Erythroblast (primary cell): ENCODE measurements at regions not wholly inside any gene's neighbourhood (a gene's known extent, or its start where the extent isn't known, plus 50 kb on each side); places are given as distances from the start of the nearest gene placed in this dataset.

Experiments
- DNase-seq, 2 experiments: peaks; one replicate each; lab custom pipeline; 2025; lab: John Stamatoyannopoulos, UW
- GATA1 ChIP-seq: IDR thresholded peaks from 2 replicates; pipeline ENCODE4 v1.6.1; 2011; ENCODE audit warnings: low read depth, mild to moderate bottlenecking, control low read depth, low read length, moderate library complexity
- POLR2A ChIP-seq: IDR thresholded peaks from 2 replicates; pipeline ENCODE4 v1.6.1; 2011; ENCODE audit warnings: mild to moderate bottlenecking, low read length

DNA sequence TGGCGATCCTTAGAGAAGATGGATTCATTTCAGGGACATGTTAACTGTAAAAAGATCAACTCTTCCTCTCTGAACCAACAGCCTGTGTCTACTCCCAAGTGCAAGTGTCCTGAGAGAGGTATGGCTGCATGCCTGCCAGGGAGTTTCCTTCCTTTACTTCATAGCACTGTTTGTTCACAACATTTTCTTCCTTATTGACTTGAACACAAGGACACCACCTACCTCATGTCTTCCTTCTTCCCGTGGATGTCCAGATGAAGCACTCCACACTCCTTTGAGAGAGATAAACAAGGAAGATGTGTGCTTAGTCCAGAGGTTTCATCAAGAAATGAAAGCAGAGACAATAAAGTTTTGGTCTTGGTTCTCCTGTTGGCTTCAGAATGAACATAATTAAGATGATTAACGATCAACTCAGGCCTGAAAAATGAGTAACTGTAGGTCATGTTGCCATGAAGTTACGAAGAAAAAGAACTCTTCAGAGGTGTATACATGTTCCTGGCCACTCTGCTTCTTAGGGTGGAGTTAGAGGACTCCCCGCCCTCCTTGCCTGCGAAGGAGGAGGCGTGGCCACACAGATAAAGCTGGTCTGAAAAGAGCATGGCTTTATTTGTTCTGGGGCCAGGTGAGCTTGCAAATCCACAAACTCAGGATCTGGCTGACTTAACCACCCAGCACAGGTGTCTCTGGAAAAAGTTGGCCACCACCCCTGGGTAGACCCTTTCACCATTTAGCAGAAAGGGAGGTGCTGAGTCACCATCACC, 155.0 kb upstream of the KCTD1 start:
- no peak for DNase-seq
- no peak for TF ChIP-seq GATA1
- TF ChIP-seq POLR2A, result no peak

DNA sequence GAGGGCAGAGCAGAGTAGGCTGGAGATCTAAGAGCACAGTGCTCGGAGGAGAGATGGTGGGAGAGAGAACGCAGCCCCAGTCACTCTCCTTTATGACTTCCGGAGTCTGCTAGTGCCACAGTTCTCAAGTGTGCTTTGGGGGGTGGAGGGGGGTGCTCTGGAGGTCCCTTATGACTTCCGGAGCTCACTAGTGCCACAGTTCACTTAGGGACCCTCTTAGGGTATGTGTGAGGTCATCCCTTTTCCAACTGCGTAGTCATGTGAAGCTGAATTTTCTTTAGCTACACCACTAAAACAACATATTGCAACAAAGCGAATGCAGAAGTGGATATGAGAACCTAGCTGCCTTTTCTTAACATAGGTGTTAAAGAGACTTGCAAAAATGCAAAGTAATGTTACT, 153.7 kb upstream of the KCTD1 start:
- TF ChIP-seq POLR2A, result no peak
- TF ChIP-seq GATA1, result no peak
- DNase-seq, result no peak

- no peak for DNase-seq
- TF ChIP-seq POLR2A, result no peak
- TF ChIP-seq GATA1, result no peak
Measured at GRCh38 chr18:26700728-26701127, 152.4 kb upstream of the KCTD1 start.

DNA sequence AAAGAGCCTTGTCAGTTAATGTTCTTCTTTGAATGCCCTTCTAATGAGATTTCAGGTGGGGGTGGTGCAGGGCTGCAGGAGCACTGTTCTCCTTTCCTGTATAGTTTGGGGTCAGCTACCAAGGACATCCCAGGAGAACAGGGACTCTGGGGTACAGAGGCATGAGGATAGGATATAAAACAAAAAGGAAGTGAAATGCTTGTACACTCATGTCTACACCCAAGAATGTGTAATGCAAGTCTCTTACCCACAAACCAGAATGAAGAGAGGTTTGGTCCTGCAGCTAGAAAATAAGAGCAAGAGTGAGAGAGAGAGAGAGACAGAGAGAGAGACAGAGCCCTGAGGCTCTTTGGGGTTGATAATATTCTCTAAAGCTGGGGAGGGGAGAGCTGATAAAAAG, 151.8 kb upstream of the KCTD1 start:
- no peak for TF ChIP-seq POLR2A
- TF ChIP-seq GATA1, result no peak
- no peak for DNase-seq

DNA sequence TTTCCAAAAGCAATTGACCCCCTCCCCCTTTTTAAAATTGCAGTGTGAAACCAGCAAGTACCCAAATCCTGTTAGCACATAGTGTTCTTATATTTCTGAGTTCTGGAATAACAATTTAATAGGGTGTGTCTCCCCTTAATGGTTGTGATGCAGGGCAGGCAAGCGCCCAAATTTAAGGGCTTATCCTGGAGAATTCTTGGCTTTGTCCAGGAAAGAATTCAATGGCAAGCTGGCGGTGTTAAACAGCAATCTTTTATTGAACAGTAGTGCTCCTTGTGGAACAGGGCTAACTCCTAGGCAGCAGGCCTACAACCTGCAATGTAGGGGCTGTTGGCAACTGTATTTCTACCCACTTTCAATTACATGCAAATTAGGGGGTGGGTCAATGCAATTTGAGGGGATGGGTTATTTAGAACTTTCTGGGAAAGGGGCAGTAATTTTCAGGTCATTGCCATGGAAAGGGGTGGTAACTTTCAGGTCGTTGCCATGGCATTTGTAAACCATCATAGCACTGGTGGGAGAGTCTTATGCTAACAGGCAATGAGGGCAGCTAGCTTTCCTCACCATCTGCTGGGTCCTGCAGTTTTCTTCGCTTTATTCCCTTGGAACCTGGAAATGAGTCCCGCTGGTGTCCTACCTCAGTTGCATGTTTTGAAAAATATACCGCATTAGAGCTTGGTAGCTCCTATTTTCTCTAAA, 149.0 kb upstream of the KCTD1 start:
- no peak for TF ChIP-seq POLR2A
- TF ChIP-seq GATA1, result no peak
- DNase-seq, result no peak

DNA sequence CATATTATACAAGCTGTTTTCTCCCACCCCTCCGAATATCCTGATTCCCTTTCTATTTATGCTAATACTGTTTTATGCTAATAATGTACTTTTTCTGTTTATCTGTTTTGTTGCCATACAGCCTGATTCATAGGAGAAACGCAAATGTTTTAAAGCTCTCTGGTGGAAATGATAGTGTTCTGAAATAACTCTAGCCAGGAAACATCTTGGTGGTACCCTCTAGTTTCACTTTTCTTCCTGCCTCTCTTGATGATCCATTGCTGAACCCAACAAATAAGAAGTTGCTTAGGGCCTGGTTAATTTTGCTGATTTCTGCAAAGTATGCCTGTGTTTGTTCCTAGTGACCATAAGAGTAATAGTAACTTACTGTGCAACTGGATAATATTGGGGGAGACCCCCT, 148.4 kb upstream of the KCTD1 start:
- no peak for TF ChIP-seq POLR2A
- TF ChIP-seq GATA1, result no peak
- no peak for DNase-seq

DNA sequence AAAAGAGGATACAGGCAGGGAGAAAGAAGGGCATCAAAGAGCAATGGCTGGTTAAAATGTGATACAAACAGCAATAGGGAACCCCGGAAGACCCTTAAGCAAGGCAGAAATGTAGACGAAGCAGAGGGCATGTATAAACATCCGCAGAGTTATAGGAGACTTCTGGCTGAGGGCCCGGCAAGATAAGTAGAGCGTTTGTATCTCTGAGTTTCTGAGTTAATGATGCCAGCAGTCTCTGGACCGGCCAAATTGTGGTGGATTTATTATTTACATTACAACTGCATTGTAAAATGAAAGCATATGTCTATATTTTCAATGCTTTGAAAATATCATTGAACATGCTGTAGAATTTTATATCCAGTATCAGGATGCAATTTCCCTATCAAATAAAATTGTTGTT, 148.0 kb upstream of the KCTD1 start:
- TF ChIP-seq POLR2A, result no peak
- TF ChIP-seq GATA1, result no peak
- DNase-seq, result no peak

DNA sequence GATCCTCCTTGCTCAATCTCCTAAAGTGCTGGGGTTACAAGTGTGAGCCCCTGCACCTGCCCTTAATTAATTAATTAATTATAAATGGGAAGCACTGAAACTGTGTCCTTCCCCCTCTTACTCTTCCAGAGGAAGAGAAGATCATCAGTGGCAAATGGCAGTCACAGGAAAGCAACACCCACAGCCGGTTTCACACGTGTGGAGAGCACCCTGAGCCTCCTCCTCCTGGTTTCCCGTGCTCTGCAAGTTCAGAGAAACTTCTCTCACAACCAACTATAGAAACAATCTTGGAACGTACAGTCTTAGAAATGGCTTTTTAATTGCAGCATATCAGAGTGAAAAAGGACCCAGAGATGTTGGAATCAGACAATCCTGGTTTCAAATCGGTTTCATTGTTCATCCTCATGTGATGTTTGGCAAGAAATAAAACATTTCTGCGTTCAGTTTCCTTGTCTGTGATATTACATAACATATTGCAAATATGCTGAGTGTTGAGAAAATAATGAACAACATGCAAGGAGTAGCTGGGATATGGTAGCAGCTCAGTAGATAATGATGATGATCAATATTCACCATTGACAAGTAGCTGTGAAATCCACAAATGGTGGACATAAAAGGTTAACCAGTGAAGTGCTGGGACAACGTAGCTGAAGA, 141.0 kb upstream of the KCTD1 start:
- no peak for DNase-seq
- TF ChIP-seq GATA1, result no peak
- no peak for TF ChIP-seq POLR2A

DNA sequence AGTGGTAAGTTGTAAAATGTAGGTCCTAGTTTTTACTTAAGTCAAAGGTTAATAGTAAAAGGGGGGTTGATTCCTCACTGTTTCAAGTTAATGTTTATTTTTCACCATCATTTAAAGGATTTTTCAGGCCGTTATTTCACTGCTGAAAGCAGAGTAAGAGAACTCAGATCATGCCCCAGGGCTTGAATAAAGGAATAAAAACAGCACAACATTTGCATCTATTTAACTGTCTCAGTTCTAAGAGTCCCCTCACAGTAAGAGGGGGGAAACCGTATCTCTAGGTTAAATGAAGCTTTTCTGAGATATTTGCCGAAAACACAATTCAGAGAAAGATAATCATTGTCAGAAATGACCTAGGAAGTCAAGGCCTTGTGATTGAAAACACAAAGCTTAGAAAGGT, 138.2 kb upstream of the KCTD1 start:
- TF ChIP-seq POLR2A (no peak), GATA1 (no peak)
- DNase-seq, result no peak

GRCh38 chr18:26685438-26686157, 137.2 kb upstream of the KCTD1 start:
- no peak for DNase-seq

DNA sequence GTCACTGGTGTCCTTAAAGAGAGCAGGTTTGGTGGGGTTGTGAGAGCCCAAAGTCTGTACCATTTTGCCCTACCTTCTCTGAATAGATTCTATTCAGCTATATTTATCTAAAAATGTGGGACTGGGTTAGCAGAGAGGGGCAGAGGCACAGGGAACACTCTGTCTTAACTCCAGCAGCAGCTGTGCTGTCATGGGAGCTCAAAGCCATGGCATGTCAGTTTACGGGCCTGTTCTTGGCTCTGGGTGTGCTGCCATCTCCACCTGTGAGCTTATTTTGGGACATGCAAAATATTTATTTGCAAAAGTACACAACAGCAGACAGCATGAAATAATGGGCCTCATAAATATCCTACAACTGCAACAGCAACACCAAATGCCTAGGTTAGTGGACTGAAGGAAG, 129.6 kb upstream of the KCTD1 start:
- DNase-seq, result no peak
- TF ChIP-seq POLR2A, result no peak
- TF ChIP-seq GATA1, result no peak

More at GRCh38 chr18:26685438-26686157, 137.2 kb upstream of the KCTD1 start:
- TF ChIP-seq POLR2A, result no peak
- TF ChIP-seq GATA1, result no peak

GRCh38 chr18:26667046-26667445, 118.7 kb upstream of the KCTD1 start:
- DNase-seq, result no peak
- no peak for TF ChIP-seq POLR2A
- TF ChIP-seq GATA1, result no peak

- TF ChIP-seq GATA1 (no peak), POLR2A (no peak)
- no peak for DNase-seq
Measured at GRCh38 chr18:26662996-26663395, 114.6 kb upstream of the KCTD1 start.
